ENCODE measurements at regions not wholly inside any gene's neighbourhood (a gene's known extent, or its start where the extent isn't known, plus 50 kb on each side); places are given as distances from the start of the nearest gene placed in this dataset.

GRCh38 chr18:72107647-72108383, 436.3 kb downstream of the CBLN2 start:
- Histone ChIP-seq H3K36me3 (ENCODE audit: low read depth) (no peaks in the 10 kb centered on the region), H3K4me3 (ENCODE audit: severe bottlenecking) (no peak overlapping the region), H3K27me3 (ENCODE audit: insufficient read depth, poor library complexity, severe bottlenecking) (no peaks in the 10 kb centered on the region), H3K9me3 (ENCODE audit: severe bottlenecking) (no peaks in the 10 kb centered on the region), H3K4me1 (ENCODE audit: insufficient read depth, poor library complexity, severe bottlenecking) (no peaks in the 10 kb centered on the region), H3K27ac (ENCODE audit: poor library complexity, severe bottlenecking) (no peak overlapping the region)
- ATAC-seq (ENCODE audit: low read depth) (0 out of 3 replicates have a peak, but pooled peaks have one; percentile 49), DNase-seq (ENCODE audit: low spot score) (no peak)
- no peak for TF ChIP-seq CTCF (IDR thresholded peaks at IDR 0.05; ENCODE audit: poor library complexity, severe bottlenecking)

- H3K9me3 ChIP-seq (ENCODE audit: severe bottlenecking), result no peaks in the 10 kb centered on the region
- no peaks in the 10 kb centered on the region for H3K27me3 ChIP-seq (ENCODE audit: insufficient read depth, poor library complexity, severe bottlenecking)
- ATAC-seq (ENCODE audit: low read depth), result no peak
- H3K4me3 ChIP-seq (ENCODE audit: severe bottlenecking), result no peak overlapping the region
- no peaks in the 10 kb centered on the region for H3K4me1 ChIP-seq (ENCODE audit: insufficient read depth, poor library complexity, severe bottlenecking)
- no peak for TF ChIP-seq CTCF (IDR thresholded peaks at IDR 0.05; ENCODE audit: poor library complexity, severe bottlenecking)
- no peak overlapping the region for H3K27ac ChIP-seq (ENCODE audit: poor library complexity, severe bottlenecking)
- no peak for DNase-seq (ENCODE audit: low spot score)
- H3K36me3 ChIP-seq (ENCODE audit: low read depth), result no peaks in the 10 kb centered on the region
Measured at GRCh38 chr18:72104851-72105250, 439.3 kb downstream of the CBLN2 start.

GRCh38 chr18:72102412-72102811, 441.7 kb downstream of the CBLN2 start:
- Histone ChIP-seq H3K36me3 (ENCODE audit: low read depth) (no peaks in the 10 kb centered on the region), H3K4me3 (ENCODE audit: severe bottlenecking) (no peak overlapping the region), H3K27me3 (ENCODE audit: insufficient read depth, poor library complexity, severe bottlenecking) (no peaks in the 10 kb centered on the region), H3K4me1 (ENCODE audit: insufficient read depth, poor library complexity, severe bottlenecking) (no peaks in the 10 kb centered on the region), H3K9me3 (ENCODE audit: severe bottlenecking) (no peaks in the 10 kb centered on the region), H3K27ac (ENCODE audit: poor library complexity, severe bottlenecking) (no peak overlapping the region)
- no peak for TF ChIP-seq CTCF (IDR thresholded peaks at IDR 0.05; ENCODE audit: poor library complexity, severe bottlenecking)
- DNase-seq (ENCODE audit: low spot score), result no peak
- no peak for ATAC-seq (ENCODE audit: low read depth)

- H3K36me3 ChIP-seq (ENCODE audit: low read depth), result no peaks in the 10 kb centered on the region
- H3K4me1 ChIP-seq (ENCODE audit: insufficient read depth, poor library complexity, severe bottlenecking), result no peaks in the 10 kb centered on the region
- no peak for DNase-seq (ENCODE audit: low spot score)
- no peak overlapping the region for H3K27ac ChIP-seq (ENCODE audit: poor library complexity, severe bottlenecking)
- H3K27me3 ChIP-seq (ENCODE audit: insufficient read depth, poor library complexity, severe bottlenecking), result no peaks in the 10 kb centered on the region
- no peak for ATAC-seq (ENCODE audit: low read depth)
- no peak overlapping the region for H3K4me3 ChIP-seq (ENCODE audit: severe bottlenecking)
- TF ChIP-seq CTCF (IDR thresholded peaks at IDR 0.05; ENCODE audit: poor library complexity, severe bottlenecking), result no peak
- no peaks in the 10 kb centered on the region for H3K9me3 ChIP-seq (ENCODE audit: severe bottlenecking)
Measured at GRCh38 chr18:72100465-72101004, 443.6 kb downstream of the CBLN2 start.

GRCh38 chr18:72091369-72091768, 452.8 kb downstream of the CBLN2 start:
- Histone ChIP-seq H3K27ac (ENCODE audit: poor library complexity, severe bottlenecking) (no peak overlapping the region), H3K4me1 (ENCODE audit: insufficient read depth, poor library complexity, severe bottlenecking) (no peaks in the 10 kb centered on the region), H3K27me3 (ENCODE audit: insufficient read depth, poor library complexity, severe bottlenecking) (no peaks in the 10 kb centered on the region), H3K4me3 (ENCODE audit: severe bottlenecking) (no peak overlapping the region), H3K36me3 (ENCODE audit: low read depth) (no peaks in the 10 kb centered on the region), H3K9me3 (ENCODE audit: severe bottlenecking) (no peaks in the 10 kb centered on the region)
- TF ChIP-seq CTCF (IDR thresholded peaks at IDR 0.05; ENCODE audit: poor library complexity, severe bottlenecking), result no peak
- DNase-seq (ENCODE audit: low spot score) (no peak), ATAC-seq (ENCODE audit: low read depth) (no peak)
